ENCODE measurements at regions not wholly inside any gene's neighbourhood (a gene's known extent, or its start where the extent isn't known, plus 50 kb on each side); places are given as distances from the start of the nearest gene placed in this dataset.
"Not testable (repeated sequence)": the region's sequence is repeated elsewhere in the genome, so short reads cannot be mapped to it uniquely, and the experiment has no call there.

GRCh38 chr5:17374973-17375742, 122.9 kb upstream of the TAF11L2 start:
- Histone ChIP-seq H3K9me2 (ENCODE audit: low read depth, low read length) (no peaks in the 10 kb centered on the region), H3K9me3 (ENCODE audit: low read length) (no peaks in the 10 kb centered on the region), H4K20me1 (ENCODE audit: insufficient read depth, low read length) (no peaks in the 10 kb centered on the region), H3K4me1 (ENCODE audit: insufficient read depth, low read length, severe bottlenecking) (peaks cover 14% of the 10 kb centered on the region), H2AFZ (ENCODE audit: low read length) (no peak overlapping the region), H3K27me3 (ENCODE audit: insufficient read depth, low read length) (no peaks in the 10 kb centered on the region), H3K4me3 (ENCODE audit: low read depth, low read length, poor library complexity, severe bottlenecking) (no peak overlapping the region), H3K9ac (ENCODE audit: low read length) (no peak overlapping the region), H3K27ac (ENCODE audit: low read depth, low read length, poor library complexity, severe bottlenecking) (no peak overlapping the region), H3K36me3 (ENCODE audit: insufficient read depth, low read length) (no peaks in the 10 kb centered on the region), H3F3A (ENCODE audit: insufficient read depth, low read length) (no peaks in the 10 kb centered on the region), H3K79me2 (ENCODE audit: insufficient read depth, low read length) (no peaks in the 10 kb centered on the region), H3K4me2 (ENCODE audit: low read length) (no peak overlapping the region)
- TF ChIP-seq EZH2 (IDR thresholded peaks at IDR 0.05; ENCODE audit: borderline replicate concordance, low read length) (no peak), CTCF (IDR thresholded peaks at IDR 0.05; ENCODE audit: low read length) (no peak)

GRCh38 chr5:17375886-17376285, 122.1 kb upstream of the TAF11L2 start:
- H3K9ac ChIP-seq (ENCODE audit: low read length); H3K9me3 ChIP-seq (ENCODE audit: low read length); H4K20me1 ChIP-seq (ENCODE audit: insufficient read depth, low read length); H3K79me2 ChIP-seq (ENCODE audit: insufficient read depth, low read length); H2AFZ ChIP-seq (ENCODE audit: low read length); H3K27ac ChIP-seq (ENCODE audit: low read depth, low read length, poor library complexity, severe bottlenecking); H3K4me2 ChIP-seq (ENCODE audit: low read length); H3K9me2 ChIP-seq (ENCODE audit: low read depth, low read length); H3K36me3 ChIP-seq (ENCODE audit: insufficient read depth, low read length); H3K4me3 ChIP-seq (ENCODE audit: low read depth, low read length, poor library complexity, severe bottlenecking); H3F3A ChIP-seq (ENCODE audit: insufficient read depth, low read length); H3K27me3 ChIP-seq (ENCODE audit: insufficient read depth, low read length): not testable (repeated sequence)
- peaks cover 14% of the 10 kb centered on the region for H3K4me1 ChIP-seq (ENCODE audit: insufficient read depth, low read length, severe bottlenecking)

GRCh38 chr5:17378346-17378997, 119.6 kb upstream of the TAF11L2 start:
- H3K9me3 ChIP-seq (ENCODE audit: low read length): no peaks in the 10 kb centered on the region
- no peaks in the 10 kb centered on the region for H3F3A ChIP-seq (ENCODE audit: insufficient read depth, low read length)
- H3K27ac ChIP-seq (ENCODE audit: low read depth, low read length, poor library complexity, severe bottlenecking): no peak overlapping the region
- TF ChIP-seq CTCF (IDR thresholded peaks at IDR 0.05; ENCODE audit: low read length) (no peak), EZH2 (IDR thresholded peaks at IDR 0.05; ENCODE audit: borderline replicate concordance, low read length) (no peak)
- H3K4me1 ChIP-seq (ENCODE audit: insufficient read depth, low read length, severe bottlenecking): peaks cover 11% of the 10 kb centered on the region
- H3K9me2 ChIP-seq (ENCODE audit: low read depth, low read length): no peaks in the 10 kb centered on the region
- no peak overlapping the region for H3K4me3 ChIP-seq (ENCODE audit: low read depth, low read length, poor library complexity, severe bottlenecking)
- H3K9ac ChIP-seq (ENCODE audit: low read length): no peak overlapping the region
- no peak overlapping the region for H3K4me2 ChIP-seq (ENCODE audit: low read length)
- H4K20me1 ChIP-seq (ENCODE audit: insufficient read depth, low read length): no peaks in the 10 kb centered on the region
- H3K79me2 ChIP-seq (ENCODE audit: insufficient read depth, low read length): no peaks in the 10 kb centered on the region
- H3K27me3 ChIP-seq (ENCODE audit: insufficient read depth, low read length): no peaks in the 10 kb centered on the region
- no peaks in the 10 kb centered on the region for H3K36me3 ChIP-seq (ENCODE audit: insufficient read depth, low read length)
- no peak overlapping the region for H2AFZ ChIP-seq (ENCODE audit: low read length)
